Ishikawa (cell line): ENCODE measurements at regions not wholly inside any gene's neighbourhood (a gene's known extent, or its start where the extent isn't known, plus 50 kb on each side); places are given as distances from the start of the nearest gene placed in this dataset.
A peak's percentile ranks its signal among the peaks of the same experiment; 100 is the strongest.

Experiments
- CEBPB ChIP-seq: IDR thresholded peaks from 2 replicates; pipeline ENCODE4 v1.6.1; 2012
- CREB1 ChIP-seq: IDR thresholded peaks from 2 replicates; pipeline ENCODE4 v1.6.1; 2012; ENCODE audit warnings: low read depth
- EGR1 ChIP-seq: IDR thresholded peaks from 2 replicates; pipeline ENCODE4 v1.6.1; 2012
- EP300 ChIP-seq: IDR thresholded peaks from 2 replicates; pipeline ENCODE4 v1.6.1; 2012; ENCODE audit warnings: borderline replicate concordance
- FOXM1 ChIP-seq: IDR thresholded peaks from 2 replicates; pipeline ENCODE4 v1.6.1; 2012; ENCODE audit warnings: low read depth, borderline replicate concordance
- NFIC ChIP-seq: IDR thresholded peaks from 2 replicates; pipeline ENCODE4 v1.6.1; 2012
- RAD21 ChIP-seq: IDR thresholded peaks from 2 replicates; pipeline ENCODE4 v1.6.1; 2012; ENCODE audit warnings: low read depth
- TAF1 ChIP-seq: IDR thresholded peaks from 2 replicates; pipeline ENCODE4 v1.6.1; 2012; ENCODE audit warnings: low read depth, mild to moderate bottlenecking
- TCF12 ChIP-seq: IDR thresholded peaks from 2 replicates; pipeline ENCODE4 v1.6.1; 2012; ENCODE audit warnings: low read depth
- TEAD4 ChIP-seq: IDR thresholded peaks from 2 replicates; pipeline ENCODE4 v1.6.1; 2012
- YY1 ChIP-seq: IDR thresholded peaks from 2 replicates; pipeline ENCODE4 v1.6.1; 2012; ENCODE audit warnings: low read depth
- ZBTB7A ChIP-seq: IDR thresholded peaks from 2 replicates; pipeline ENCODE4 v1.6.1; 2012; ENCODE audit warnings: low read depth
- TF ChIP-seq, protein P1 (sequence below): IDR thresholded peaks from 2 replicates; pipeline ENCODE4 v1.6.1; 2012; ENCODE audit warnings: low read depth, mild to moderate bottlenecking
- TF ChIP-seq, protein P2 (sequence below): IDR thresholded peaks from 2 replicates; pipeline ENCODE4 v1.6.1; 2012
- TF ChIP-seq, protein P3 (sequence below): IDR thresholded peaks from 2 replicates; pipeline ENCODE4 v1.6.1; 2012

GRCh38 chr5:12315461-12315860, 411.2 kb upstream of the CTNND2 start:
- TF ChIP-seq TCF12 (no peak), EP300 (no peak), FOXM1 (no peak), EGR1 (no peak), RAD21 (no peak), TEAD4 (no peak), CREB1 (no peak), CEBPB (no peak), NFIC (no peak), TAF1 (no peak), YY1 (no peak), ZBTB7A (no peak)
- TF ChIP-seq, protein P1, sequence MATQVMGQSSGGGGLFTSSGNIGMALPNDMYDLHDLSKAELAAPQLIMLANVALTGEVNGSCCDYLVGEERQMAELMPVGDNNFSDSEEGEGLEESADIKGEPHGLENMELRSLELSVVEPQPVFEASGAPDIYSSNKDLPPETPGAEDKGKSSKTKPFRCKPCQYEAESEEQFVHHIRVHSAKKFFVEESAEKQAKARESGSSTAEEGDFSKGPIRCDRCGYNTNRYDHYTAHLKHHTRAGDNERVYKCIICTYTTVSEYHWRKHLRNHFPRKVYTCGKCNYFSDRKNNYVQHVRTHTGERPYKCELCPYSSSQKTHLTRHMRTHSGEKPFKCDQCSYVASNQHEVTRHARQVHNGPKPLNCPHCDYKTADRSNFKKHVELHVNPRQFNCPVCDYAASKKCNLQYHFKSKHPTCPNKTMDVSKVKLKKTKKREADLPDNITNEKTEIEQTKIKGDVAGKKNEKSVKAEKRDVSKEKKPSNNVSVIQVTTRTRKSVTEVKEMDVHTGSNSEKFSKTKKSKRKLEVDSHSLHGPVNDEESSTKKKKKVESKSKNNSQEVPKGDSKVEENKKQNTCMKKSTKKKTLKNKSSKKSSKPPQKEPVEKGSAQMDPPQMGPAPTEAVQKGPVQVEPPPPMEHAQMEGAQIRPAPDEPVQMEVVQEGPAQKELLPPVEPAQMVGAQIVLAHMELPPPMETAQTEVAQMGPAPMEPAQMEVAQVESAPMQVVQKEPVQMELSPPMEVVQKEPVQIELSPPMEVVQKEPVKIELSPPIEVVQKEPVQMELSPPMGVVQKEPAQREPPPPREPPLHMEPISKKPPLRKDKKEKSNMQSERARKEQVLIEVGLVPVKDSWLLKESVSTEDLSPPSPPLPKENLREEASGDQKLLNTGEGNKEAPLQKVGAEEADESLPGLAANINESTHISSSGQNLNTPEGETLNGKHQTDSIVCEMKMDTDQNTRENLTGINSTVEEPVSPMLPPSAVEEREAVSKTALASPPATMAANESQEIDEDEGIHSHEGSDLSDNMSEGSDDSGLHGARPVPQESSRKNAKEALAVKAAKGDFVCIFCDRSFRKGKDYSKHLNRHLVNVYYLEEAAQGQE = no peak
- TF ChIP-seq, protein P2, sequence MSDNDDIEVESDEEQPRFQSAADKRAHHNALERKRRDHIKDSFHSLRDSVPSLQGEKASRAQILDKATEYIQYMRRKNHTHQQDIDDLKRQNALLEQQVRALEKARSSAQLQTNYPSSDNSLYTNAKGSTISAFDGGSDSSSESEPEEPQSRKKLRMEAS = no peak
- TF ChIP-seq, protein P3, sequence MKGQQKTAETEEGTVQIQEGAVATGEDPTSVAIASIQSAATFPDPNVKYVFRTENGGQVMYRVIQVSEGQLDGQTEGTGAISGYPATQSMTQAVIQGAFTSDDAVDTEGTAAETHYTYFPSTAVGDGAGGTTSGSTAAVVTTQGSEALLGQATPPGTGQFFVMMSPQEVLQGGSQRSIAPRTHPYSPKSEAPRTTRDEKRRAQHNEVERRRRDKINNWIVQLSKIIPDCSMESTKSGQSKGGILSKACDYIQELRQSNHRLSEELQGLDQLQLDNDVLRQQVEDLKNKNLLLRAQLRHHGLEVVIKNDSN = no peak

DNA sequence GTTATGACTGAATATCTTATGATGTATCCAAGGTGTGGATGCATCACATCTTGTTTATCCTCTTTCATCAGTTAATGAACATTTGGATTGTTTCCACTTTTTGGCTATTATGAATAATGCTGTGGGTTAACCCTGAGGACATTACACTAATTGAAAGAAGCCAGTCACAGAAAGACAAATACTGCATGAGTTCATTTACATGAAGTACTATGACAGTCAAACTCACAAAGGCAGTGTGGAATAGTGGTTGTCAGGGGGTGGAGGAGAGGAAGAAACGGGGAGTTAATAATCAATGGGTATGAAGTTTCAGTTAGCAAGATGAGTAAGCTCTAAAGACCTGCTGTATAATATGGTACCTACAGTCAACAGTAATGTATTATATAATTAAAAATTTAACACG, 409.4 kb upstream of the CTNND2 start:
- TF ChIP-seq EP300 = no peak
- TF ChIP-seq, protein P2 = no peak
- no peak for TF ChIP-seq NFIC
- no peak for TF ChIP-seq EGR1
- TF ChIP-seq RAD21 = no peak
- TF ChIP-seq ZBTB7A = no peak
- no peak for TF ChIP-seq TEAD4
- TF ChIP-seq, protein P1 = no peak
- TF ChIP-seq TAF1 = no peak
- TF ChIP-seq YY1 = no peak
- TF ChIP-seq, protein P3 = no peak
- TF ChIP-seq FOXM1 = no peak
- TF ChIP-seq CEBPB = no peak
- TF ChIP-seq CREB1 = no peak
- no peak for TF ChIP-seq TCF12

GRCh38 chr5:12312343-12312742, 408.1 kb upstream of the CTNND2 start:
- TF ChIP-seq FOXM1 = 0 out of 2 replicates have a peak, but pooled peaks have one; percentile 62
- TF ChIP-seq TCF12 = no peak
- TF ChIP-seq ZBTB7A = no peak
- TF ChIP-seq EP300 = peak; percentile 40; the same call in 1 of the 2 replicates
- peak; percentile 62 for TF ChIP-seq TEAD4

DNA sequence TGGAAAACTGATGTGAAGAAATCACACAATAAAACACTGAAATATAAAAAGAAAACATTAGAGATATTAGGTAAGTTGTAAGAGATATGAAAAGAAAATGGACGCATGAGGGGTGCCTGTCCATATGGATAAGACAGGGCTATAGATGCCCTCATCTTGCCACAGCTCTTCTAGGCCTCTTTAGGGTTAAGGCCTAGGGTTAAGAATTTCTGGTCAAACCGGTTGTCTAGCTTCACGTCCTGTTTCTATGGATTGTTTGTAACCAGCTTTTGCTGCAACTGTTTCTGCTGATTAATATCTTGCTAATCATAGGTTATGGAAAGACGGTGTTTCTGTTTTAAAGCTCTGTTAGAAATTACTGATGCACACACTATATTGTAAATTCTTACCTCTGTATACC, 389.9 kb upstream of the CTNND2 start:
- TF ChIP-seq, protein P2 = no peak
- TF ChIP-seq ZBTB7A (no peak), FOXM1 (no peak), EGR1 (no peak), YY1 (no peak), EP300 (no peak), TEAD4 (no peak), RAD21 (no peak), NFIC (no peak), TCF12 (no peak)
- TF ChIP-seq, protein P1 = no peak
